CD4-positive, alpha-beta T cell treated with Interleukin-17A for 1 hour (primary cell): ENCODE measurements at regions not wholly inside any gene's neighbourhood (a gene's known extent, or its start where the extent isn't known, plus 50 kb on each side); places are given as distances from the start of the nearest gene placed in this dataset.
"Not testable (repeated sequence)": the region's sequence is repeated elsewhere in the genome, so short reads cannot be mapped to it uniquely, and the experiment has no call there.

Experiments
- DNase-seq: peaks from one replicate; pipeline ENCODE4 v3.0.0-alpha.2; 2020

DNA sequence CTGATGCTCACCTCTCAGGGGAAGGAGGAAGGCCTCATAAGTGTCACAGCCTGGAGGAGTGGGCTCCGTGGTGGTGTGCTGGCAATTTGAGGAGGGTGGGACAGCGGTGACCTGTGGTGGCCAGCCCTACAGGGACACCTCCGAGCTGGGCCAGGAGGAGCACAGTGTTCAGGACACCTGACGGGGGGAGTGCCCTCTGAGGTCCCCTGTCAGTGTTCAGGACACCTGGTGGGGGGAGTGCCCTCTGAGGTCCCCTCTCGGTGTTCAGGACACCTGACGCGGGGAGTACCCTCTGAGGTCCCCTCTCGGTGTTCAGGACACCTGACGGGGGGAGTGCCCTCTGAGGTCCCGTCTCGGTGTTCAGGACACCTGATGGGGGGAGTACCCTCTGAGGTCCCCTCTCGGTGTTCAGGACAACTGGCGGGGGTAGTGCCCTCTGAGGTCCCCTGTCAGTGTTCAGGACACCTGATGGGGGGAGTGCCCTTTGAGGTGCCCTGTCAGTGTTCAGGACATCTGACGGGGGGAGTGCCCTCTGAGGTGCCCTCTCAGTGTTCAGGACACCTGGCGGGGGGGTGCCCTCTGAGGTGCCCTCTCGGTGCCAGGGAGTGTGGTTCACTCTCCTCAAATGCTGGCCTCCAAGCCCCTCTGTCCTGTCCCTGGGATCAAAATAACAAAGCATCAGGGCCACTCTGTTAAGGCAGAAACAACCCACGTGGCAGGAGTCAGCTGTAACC lies 73.4 kb upstream of the ZNF469 start:
- DNase-seq = no peak

- no peak for DNase-seq
These were observed 72.9 kb upstream of the ZNF469 start for GRCh38 chr16:88309908-88310265.

- no peak for DNase-seq
These were observed 71.8 kb upstream of the ZNF469 start for GRCh38 chr16:88310796-88311605.

GRCh38 chr16:88311860-88312259 lies 70.9 kb upstream of the ZNF469 start:
- not testable (repeated sequence) for DNase-seq

DNA sequence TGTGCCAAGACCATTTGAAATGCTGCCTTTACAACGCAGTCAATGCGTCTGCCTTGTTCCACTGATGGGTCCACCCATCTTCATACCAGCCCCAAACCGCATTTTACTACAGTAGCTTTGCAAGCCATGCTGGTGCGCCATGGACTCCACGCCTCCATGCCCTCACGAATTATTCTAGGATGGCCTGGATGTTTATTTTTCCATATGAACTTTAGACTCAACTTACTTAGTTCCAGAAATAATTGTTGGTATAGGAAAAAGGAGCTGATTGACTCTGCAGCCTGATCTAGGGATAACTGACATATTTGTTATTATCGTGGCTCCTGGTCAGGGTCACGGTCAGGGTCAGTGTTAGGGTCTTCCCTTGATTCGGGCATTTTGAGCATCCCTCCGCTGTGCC lies 70.0 kb upstream of the ZNF469 start:
- no peak for DNase-seq

- no peak for DNase-seq
These were observed 67.7 kb upstream of the ZNF469 start for GRCh38 chr16:88314991-88315542.

GRCh38 chr16:88315543-88316105 lies 67.1 kb upstream of the ZNF469 start:
- DNase-seq = no peak

GRCh38 chr16:88316151-88316550 lies 66.6 kb upstream of the ZNF469 start:
- no peak for DNase-seq

GRCh38 chr16:88316941-88317612 lies 65.7 kb upstream of the ZNF469 start:
- no peak for DNase-seq

DNA sequence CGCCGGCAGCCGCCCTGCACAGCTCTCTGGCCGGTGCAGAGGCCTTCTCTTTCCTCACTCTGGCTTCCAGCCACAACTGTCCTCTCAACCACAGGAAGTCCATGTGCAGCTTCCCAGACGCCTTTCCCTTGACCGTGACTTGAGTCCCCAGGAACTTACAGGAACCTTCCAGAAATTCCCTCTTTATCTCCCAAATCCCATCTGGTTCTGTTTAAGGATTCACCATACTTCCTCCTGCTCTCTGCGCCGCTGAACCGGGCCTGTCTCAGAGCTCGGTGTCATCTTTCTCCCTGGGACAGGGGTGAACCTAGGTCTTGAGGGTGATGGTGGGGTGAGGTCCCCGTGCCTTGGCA lies 65.2 kb upstream of the ZNF469 start:
- DNase-seq = no peak

DNA sequence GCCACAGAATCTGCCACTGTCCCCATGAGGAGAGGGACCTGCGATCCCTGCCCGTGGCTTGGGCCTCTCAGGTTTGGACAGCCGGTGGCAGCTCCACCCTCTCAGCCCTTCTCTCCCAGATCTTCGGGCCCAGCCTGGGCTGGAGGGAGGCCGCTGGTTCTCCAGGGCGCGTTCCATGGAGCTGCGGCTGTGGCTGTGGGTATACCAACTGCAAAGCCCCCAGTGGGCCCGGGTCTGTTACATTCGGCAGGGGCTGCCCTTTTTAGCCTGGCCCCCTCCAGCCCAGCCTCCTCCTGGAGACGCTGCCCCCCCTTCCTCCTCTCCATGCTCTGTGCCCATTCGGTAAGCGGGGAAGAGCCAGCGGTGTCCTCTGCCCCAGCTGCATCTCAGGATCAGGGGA lies 64.7 kb upstream of the ZNF469 start:
- DNase-seq = no peak

- no peak for DNase-seq
These were observed 64.2 kb upstream of the ZNF469 start for GRCh38 chr16:88318521-88318920.

GRCh38 chr16:88319116-88319965 lies 63.4 kb upstream of the ZNF469 start:
- DNase-seq = no peak

DNA sequence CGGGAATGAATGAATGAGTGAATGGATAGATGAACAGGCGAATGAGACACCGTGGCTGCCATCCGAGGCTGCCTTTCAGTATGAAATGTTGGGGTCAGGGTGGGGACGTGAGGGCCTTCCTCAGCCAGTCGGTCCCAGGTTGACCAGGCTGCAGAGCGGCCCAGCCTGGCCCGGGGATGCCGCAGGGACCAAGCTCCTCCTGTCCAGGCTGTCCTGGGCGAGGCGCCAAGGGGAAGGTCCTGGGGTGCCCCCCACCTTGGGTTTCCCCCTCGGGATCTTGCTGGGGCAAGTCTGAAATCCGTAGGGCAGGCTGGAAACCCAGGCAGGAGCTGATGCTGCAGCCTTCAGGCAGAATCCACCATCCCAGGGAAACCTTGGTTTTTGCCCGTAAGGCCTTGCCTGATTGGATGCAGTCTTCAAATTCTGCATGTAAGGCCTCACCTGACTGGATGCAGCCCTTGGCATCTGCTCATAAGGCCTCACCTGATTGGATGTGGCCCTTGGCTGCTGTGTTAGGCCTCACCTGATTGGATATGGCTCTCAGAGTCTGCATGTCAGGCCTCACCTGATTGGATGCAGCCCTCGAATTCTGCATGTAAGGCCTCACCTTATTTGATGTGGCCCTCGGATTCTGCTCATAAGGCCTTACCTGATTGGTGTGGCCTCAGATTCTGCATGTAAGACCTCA lies 61.7 kb upstream of the ZNF469 start:
- DNase-seq = no peak

GRCh38 chr16:88321635-88322499 lies 60.9 kb upstream of the ZNF469 start:
- DNase-seq = no peak

DNA sequence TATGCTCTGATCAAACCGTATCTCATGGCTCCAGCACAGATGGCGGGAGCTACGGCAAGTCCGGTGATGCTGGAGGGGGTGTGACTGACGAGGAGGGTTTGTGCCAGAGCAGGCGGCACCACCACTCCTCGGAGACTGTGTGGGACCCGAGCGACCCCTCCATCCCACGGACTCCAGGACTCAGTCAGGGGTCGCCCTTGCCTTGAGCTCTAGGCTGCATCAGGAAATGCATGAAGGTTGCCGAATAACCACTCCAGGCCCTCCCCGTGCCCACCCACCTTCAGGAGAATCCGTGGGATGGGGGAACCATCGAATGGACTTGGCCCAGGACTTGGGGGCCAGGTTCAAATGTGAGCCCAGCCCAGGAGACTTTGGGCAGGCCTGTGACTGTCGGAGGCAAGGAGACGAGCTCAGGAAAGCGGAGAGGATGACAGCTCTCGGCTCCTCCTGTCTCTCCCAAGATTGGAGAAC lies 60.2 kb upstream of the ZNF469 start:
- no peak for DNase-seq

GRCh38 chr16:88323041-88323440 lies 59.7 kb upstream of the ZNF469 start:
- DNase-seq = no peak

DNA sequence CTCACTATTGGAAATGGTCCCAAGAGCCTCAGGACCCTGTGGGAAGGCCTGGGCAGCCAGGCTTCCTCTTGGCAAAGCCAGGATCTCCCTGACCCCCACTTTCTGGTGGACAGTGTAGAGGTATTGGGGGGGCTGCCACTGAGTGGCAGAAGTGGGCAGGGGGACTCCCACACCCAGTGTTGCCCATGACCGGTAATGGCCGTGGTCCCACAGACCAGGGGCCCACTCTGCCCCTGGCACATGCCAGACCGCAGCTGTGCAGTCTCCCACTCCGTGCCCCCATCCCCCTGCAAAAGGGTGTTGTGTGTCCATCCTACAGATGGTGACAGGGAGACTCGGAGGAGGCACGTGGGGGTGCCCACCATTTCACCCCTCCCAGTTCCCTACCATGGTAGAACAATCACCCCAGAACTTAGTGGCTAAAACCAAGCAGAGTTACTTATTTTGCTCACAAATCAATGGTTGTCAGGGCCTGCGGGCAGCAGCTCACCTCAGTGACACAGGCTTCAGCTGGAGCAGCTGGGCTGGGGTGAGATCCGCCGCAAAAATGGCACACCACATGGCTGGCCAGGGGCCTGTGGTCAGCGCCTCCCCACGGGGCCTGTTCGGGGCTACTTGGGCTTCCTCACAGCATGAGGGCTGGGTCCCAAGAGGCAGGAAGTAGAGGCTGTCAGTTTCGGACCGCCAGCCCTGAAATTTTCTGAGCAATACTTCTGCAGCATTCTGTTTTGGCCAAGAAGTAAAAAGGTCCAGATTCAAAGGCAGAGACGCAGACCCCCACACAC lies 59.0 kb upstream of the ZNF469 start:
- DNase-seq = no peak

- DNase-seq = no peak
These were observed 57.5 kb upstream of the ZNF469 start for GRCh38 chr16:88325087-88325750.
